Ishikawa (cell line): ENCODE measurements at regions not wholly inside any gene's neighbourhood (a gene's known extent, or its start where the extent isn't known, plus 50 kb on each side); places are given as distances from the start of the nearest gene placed in this dataset.

Source experiments
- CEBPB ChIP-seq: IDR thresholded peaks from 2 replicates; pipeline ENCODE4 v1.6.1; 2012
- CREB1 ChIP-seq: IDR thresholded peaks from 2 replicates; pipeline ENCODE4 v1.6.1; 2012; ENCODE audit warnings: low read depth
- EGR1 ChIP-seq: IDR thresholded peaks from 2 replicates; pipeline ENCODE4 v1.6.1; 2012
- EP300 ChIP-seq: IDR thresholded peaks from 2 replicates; pipeline ENCODE4 v1.6.1; 2012; ENCODE audit warnings: borderline replicate concordance
- TEAD4 ChIP-seq: IDR thresholded peaks from 2 replicates; pipeline ENCODE4 v1.6.1; 2012

GRCh38 chr5:58258984-58259684 is 200.8 kb downstream of the PLK2 start:
- TF ChIP-seq EP300: no peak
- no peak for TF ChIP-seq EGR1
- no peak for TF ChIP-seq TEAD4
- no peak for TF ChIP-seq CREB1
- no peak for TF ChIP-seq CEBPB
